ENCODE measurements at regions not wholly inside any gene's neighbourhood (a gene's known extent, or its start where the extent isn't known, plus 50 kb on each side); places are given as distances from the start of the nearest gene placed in this dataset.

- WGBS, 2 donors, result 87 to 88% methylated on average over 1 of the region's 1 CpG
- no peak overlapping the region for H3K9ac ChIP-seq (ENCODE audit: insufficient read depth in 1 of 2, low read length in 2 of 2)
- H3K9me3 ChIP-seq (ENCODE audit: control insufficient read depth in 4 of 4, insufficient read depth in 3 of 4, low read length in 3 of 4), result no peaks in the 10 kb centered on the region
- TF ChIP-seq CTCF (IDR thresholded peaks at IDR 0.05; ENCODE audit: control extremely low read depth, extremely low read depth), result no peak
- H3K4me3 ChIP-seq, result no peak overlapping the region
- peaks cover 0 to 6% (median 4%) of the 10 kb centered on the region in 5 donors for H3K4me1 ChIP-seq (ENCODE audit: control insufficient read depth in 5 of 5, insufficient read depth in 5 of 5, low read length in 5 of 5)
- DNase-seq (no peak), ATAC-seq (ENCODE audit: insufficient read depth, low FRiP score) (no peak)
- no peaks in the 10 kb centered on the region for H3K36me3 ChIP-seq (ENCODE audit: control insufficient read depth in 4 of 4, insufficient read depth in 4 of 4, low read length in 4 of 4)
- no peaks in the 10 kb centered on the region for H3K27me3 ChIP-seq (ENCODE audit: control insufficient read depth in 3 of 3, insufficient read depth in 3 of 3, low read length in 2 of 3)
- no peak overlapping the region for H3K27ac ChIP-seq (ENCODE audit: low read depth in 1 of 2, low read length in 1 of 2)
These were observed 486.2 kb downstream of the EPHA4 start for GRCh38 chr2:221085936-221086335.

DNA sequence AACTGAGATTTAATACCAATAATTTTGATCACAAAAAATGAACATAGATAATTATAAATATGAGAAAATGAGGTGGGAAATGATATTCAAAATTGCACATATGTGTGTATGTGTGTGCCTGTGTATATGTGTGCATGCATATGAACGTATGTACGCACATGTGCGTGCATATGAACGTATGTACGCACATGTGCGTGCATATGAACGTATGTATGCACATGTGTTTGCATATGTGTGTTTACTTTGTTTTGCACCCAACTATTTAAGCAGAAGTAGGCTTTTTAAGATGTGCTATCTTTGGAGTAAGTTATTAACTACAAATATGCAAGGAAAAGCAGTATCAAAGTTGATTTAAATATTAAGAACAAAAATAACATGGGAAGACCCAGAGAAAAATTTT lies 484.3 kb downstream of the EPHA4 start:
- Histone ChIP-seq H3K27ac (ENCODE audit: low read depth in 1 of 2, low read length in 1 of 2) (no peak overlapping the region), H3K36me3 (ENCODE audit: control insufficient read depth in 4 of 4, insufficient read depth in 4 of 4, low read length in 4 of 4) (no peaks in the 10 kb centered on the region), H3K4me1 (ENCODE audit: control insufficient read depth in 5 of 5, insufficient read depth in 5 of 5, low read length in 5 of 5) (peaks cover 0 to 6% (median 4%) of the 10 kb centered on the region in 5 donors), H3K9ac (ENCODE audit: insufficient read depth in 1 of 2, low read length in 2 of 2) (no peak overlapping the region), H3K9me3 (ENCODE audit: control insufficient read depth in 4 of 4, insufficient read depth in 3 of 4, low read length in 3 of 4) (no peaks in the 10 kb centered on the region), H3K27me3 (ENCODE audit: control insufficient read depth in 3 of 3, insufficient read depth in 3 of 3, low read length in 2 of 3) (no peaks in the 10 kb centered on the region), H3K4me3 (no peak overlapping the region)
- WGBS, 2 donors, result 87 to 94% methylated on average over 7 of the region's 7 CpGs
- DNase-seq (no peak), ATAC-seq (ENCODE audit: insufficient read depth, low FRiP score) (no peak)
- TF ChIP-seq CTCF (IDR thresholded peaks at IDR 0.05; ENCODE audit: control extremely low read depth, extremely low read depth), result no peak

DNA sequence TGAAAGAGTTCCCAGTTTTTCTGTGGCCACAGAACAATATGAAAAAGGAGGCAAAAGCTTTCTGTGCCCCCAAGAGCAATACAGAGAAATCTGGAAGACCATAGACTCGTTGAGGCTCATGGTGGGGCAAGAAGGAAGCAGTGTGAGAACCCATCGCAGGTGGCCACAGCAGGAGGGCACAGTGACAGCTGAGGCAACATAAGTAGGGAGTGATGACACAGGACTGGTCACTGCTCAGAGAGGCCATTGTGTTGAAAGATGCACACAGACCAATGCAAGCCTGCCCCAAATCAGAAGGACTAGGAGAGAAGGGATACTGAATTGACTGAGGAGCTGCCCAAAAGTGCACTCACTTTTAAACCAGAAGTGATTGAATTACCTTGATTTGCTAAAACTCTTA lies 483.6 kb downstream of the EPHA4 start:
- H3K27ac ChIP-seq (ENCODE audit: low read depth in 1 of 2, low read length in 1 of 2), result no peak overlapping the region
- peaks cover 0 to 6% (median 4%) of the 10 kb centered on the region in 5 donors for H3K4me1 ChIP-seq (ENCODE audit: control insufficient read depth in 5 of 5, insufficient read depth in 5 of 5, low read length in 5 of 5)
- ATAC-seq (ENCODE audit: insufficient read depth, low FRiP score), result no peak
- DNase-seq, result no peak
- no peak overlapping the region for H3K4me3 ChIP-seq
- no peaks in the 10 kb centered on the region for H3K9me3 ChIP-seq (ENCODE audit: control insufficient read depth in 4 of 4, insufficient read depth in 3 of 4, low read length in 3 of 4)
- no peaks in the 10 kb centered on the region for H3K36me3 ChIP-seq (ENCODE audit: control insufficient read depth in 4 of 4, insufficient read depth in 4 of 4, low read length in 4 of 4)
- no peak for TF ChIP-seq CTCF (IDR thresholded peaks at IDR 0.05; ENCODE audit: control extremely low read depth, extremely low read depth)
- no peaks in the 10 kb centered on the region for H3K27me3 ChIP-seq (ENCODE audit: control insufficient read depth in 3 of 3, insufficient read depth in 3 of 3, low read length in 2 of 3)
- H3K9ac ChIP-seq (ENCODE audit: insufficient read depth in 1 of 2, low read length in 2 of 2), result no peak overlapping the region
- 70 to 81% methylated on average over 2 of the region's 2 CpGs for WGBS, 2 donors

GRCh38 chr2:221095356-221095755 lies 476.7 kb downstream of the EPHA4 start:
- WGBS, 2 donors, result 9 to 13% methylated on average over 1 of the region's 1 CpG
- Histone ChIP-seq H3K4me3 (no peak overlapping the region), H3K4me1 (ENCODE audit: control insufficient read depth in 5 of 5, insufficient read depth in 5 of 5, low read length in 5 of 5) (peaks cover 0 to 5% (median 0%) of the 10 kb centered on the region in 5 donors), H3K27me3 (ENCODE audit: control insufficient read depth in 3 of 3, insufficient read depth in 3 of 3, low read length in 2 of 3) (no peaks in the 10 kb centered on the region), H3K9me3 (ENCODE audit: control insufficient read depth in 4 of 4, insufficient read depth in 3 of 4, low read length in 3 of 4) (peaks cover 0 to 2% (median 0%) of the 10 kb centered on the region in 4 donors), H3K27ac (ENCODE audit: low read depth in 1 of 2, low read length in 1 of 2) (no peak overlapping the region), H3K9ac (ENCODE audit: insufficient read depth in 1 of 2, low read length in 2 of 2) (no peak overlapping the region), H3K36me3 (ENCODE audit: control insufficient read depth in 4 of 4, insufficient read depth in 4 of 4, low read length in 4 of 4) (no peaks in the 10 kb centered on the region)
- no peak for TF ChIP-seq CTCF (IDR thresholded peaks at IDR 0.05; ENCODE audit: control extremely low read depth, extremely low read depth)
- ATAC-seq (ENCODE audit: insufficient read depth, low FRiP score), result no peak
- DNase-seq, result no peak

All from lung (tissue), 11 donors.